ENCODE measurements at regions not wholly inside any gene's neighbourhood (a gene's known extent, or its start where the extent isn't known, plus 50 kb on each side); places are given as distances from the start of the nearest gene placed in this dataset.

GRCh38 chr10:4189281-4189680, 404.3 kb upstream of the KLF6 start:
- no peaks in the 10 kb centered on the region for H3K9me3 ChIP-seq
- no peaks in the 10 kb centered on the region for H3K36me3 ChIP-seq
- 85 to 89% methylated on average over 5 of the region's 5 CpGs for WGBS, 2 donors
- no peak for DNase-seq
- H3K4me1 ChIP-seq, result no peaks in the 10 kb centered on the region
- intact Hi-C loops (cut with DNase I), result no loop called here
- no peak overlapping the region for H3K4me3 ChIP-seq (replicated peaks in 1 of 3)
- no peaks in the 10 kb centered on the region for H3K27me3 ChIP-seq
- H3K27ac ChIP-seq, result no peak overlapping the region
- TF ChIP-seq CTCF (IDR thresholded peaks at IDR 0.05), result no peak
- no peak for TF ChIP-seq POLR2A (IDR thresholded peaks at IDR 0.05)

GRCh38 chr10:4188406-4188805, 403.4 kb upstream of the KLF6 start:
- no peak for TF ChIP-seq CTCF (IDR thresholded peaks at IDR 0.05)
- TF ChIP-seq POLR2A (IDR thresholded peaks at IDR 0.05), result no peak
- Histone ChIP-seq H3K4me1 (no peaks in the 10 kb centered on the region), H3K9me3 (no peaks in the 10 kb centered on the region), H3K4me3 (replicated peaks in 1 of 3) (no peak overlapping the region), H3K36me3 (no peaks in the 10 kb centered on the region), H3K27ac (no peak overlapping the region), H3K27me3 (no peaks in the 10 kb centered on the region)
- DNase-seq, result no peak
- WGBS, 2 donors, result 95 to 96% methylated on average over 15 of the region's 15 CpGs
- intact Hi-C loops (cut with DNase I), result no loop called here

- TF ChIP-seq CTCF (IDR thresholded peaks at IDR 0.05) (no peak), POLR2A (IDR thresholded peaks at IDR 0.05) (no peak)
- H3K4me3 ChIP-seq (replicated peaks in 1 of 3), result no peak overlapping the region
- H3K4me1 ChIP-seq, result no peaks in the 10 kb centered on the region
- no peak overlapping the region for H3K27ac ChIP-seq
- WGBS, 2 donors, result 85 to 92% methylated on average over 12 of the region's 12 CpGs
- no peaks in the 10 kb centered on the region for H3K27me3 ChIP-seq
- no peak for DNase-seq
- H3K9me3 ChIP-seq, result no peaks in the 10 kb centered on the region
- no peaks in the 10 kb centered on the region for H3K36me3 ChIP-seq
- intact Hi-C loops (cut with DNase I), result no loop called here
Measured at GRCh38 chr10:4186849-4187540, 402.0 kb upstream of the KLF6 start.

GRCh38 chr10:4183761-4184261, 398.8 kb upstream of the KLF6 start:
- Histone ChIP-seq H3K27ac (no peak overlapping the region), H3K9me3 (no peaks in the 10 kb centered on the region), H3K4me3 (replicated peaks in 1 of 3) (no peak overlapping the region), H3K36me3 (no peaks in the 10 kb centered on the region), H3K4me1 (no peaks in the 10 kb centered on the region), H3K27me3 (no peaks in the 10 kb centered on the region)
- DNase-seq, result no peak
- intact Hi-C loops (cut with DNase I), result no loop called here
- TF ChIP-seq POLR2A (IDR thresholded peaks at IDR 0.05) (no peak), CTCF (IDR thresholded peaks at IDR 0.05) (no peak)
- WGBS, 2 donors, result 69% methylated on average over 3 of the region's 3 CpGs

GRCh38 chr10:4181621-4182049, 396.6 kb upstream of the KLF6 start:
- intact Hi-C loops (cut with DNase I), result no loop called here
- TF ChIP-seq CTCF (IDR thresholded peaks at IDR 0.05), result no peak
- no peak for TF ChIP-seq POLR2A (IDR thresholded peaks at IDR 0.05)

More at GRCh38 chr10:4181621-4182049, 396.6 kb upstream of the KLF6 start:
- no peaks in the 10 kb centered on the region for H3K9me3 ChIP-seq
- H3K4me3 ChIP-seq (replicated peaks in 1 of 3), result no peak overlapping the region
- H3K27ac ChIP-seq, result peak overlapping the region in 1 of 3 donors; percentile 45
- no peaks in the 10 kb centered on the region for H3K36me3 ChIP-seq
- no peak for DNase-seq
- no peaks in the 10 kb centered on the region for H3K27me3 ChIP-seq
- no peaks in the 10 kb centered on the region for H3K4me1 ChIP-seq
- 61 to 70% methylated on average over 2 of the region's 2 CpGs for WGBS, 2 donors

All from thyroid gland (tissue), 4 donors.